Body of pancreas (tissue), 4 donors: ENCODE measurements at regions not wholly inside any gene's neighbourhood (a gene's known extent, or its start where the extent isn't known, plus 50 kb on each side); places are given as distances from the start of the nearest gene placed in this dataset.
"Not testable (repeated sequence)": the region's sequence is repeated elsewhere in the genome, so short reads cannot be mapped to it uniquely, and the experiment has no call there.

Source experiments
- CTCF ChIP-seq, 7 experiments: fragments of 450-650 bp in 4 of 7; fragments of 200-600 bp in 3 of 7; sonication (generic) in 3 of 7; IDR thresholded peaks; one replicate each; pipeline ENCODE4 v1.5.1; 2016 to 2019; ENCODE audit warnings: antibody characterized with exemption in 7 of 7
- POLR2A ChIP-seq, 3 donors: fragments of 450-650 bp; IDR thresholded peaks; one replicate each; pipeline ENCODE4 v1.6.1; 2016; ENCODE audit warnings: antibody characterized with exemption in 3 of 3, mild to moderate bottlenecking in 2 of 3

GRCh38 chr3:111006485-111006884 is 65.1 kb upstream of the NECTIN3 start:
- not testable (repeated sequence) for TF ChIP-seq CTCF, POLR2A (IDR thresholded peaks at IDR 0.05)
